ENCODE measurements at regions not wholly inside any gene's neighbourhood (a gene's known extent, or its start where the extent isn't known, plus 50 kb on each side); places are given as distances from the start of the nearest gene placed in this dataset.

DNA sequence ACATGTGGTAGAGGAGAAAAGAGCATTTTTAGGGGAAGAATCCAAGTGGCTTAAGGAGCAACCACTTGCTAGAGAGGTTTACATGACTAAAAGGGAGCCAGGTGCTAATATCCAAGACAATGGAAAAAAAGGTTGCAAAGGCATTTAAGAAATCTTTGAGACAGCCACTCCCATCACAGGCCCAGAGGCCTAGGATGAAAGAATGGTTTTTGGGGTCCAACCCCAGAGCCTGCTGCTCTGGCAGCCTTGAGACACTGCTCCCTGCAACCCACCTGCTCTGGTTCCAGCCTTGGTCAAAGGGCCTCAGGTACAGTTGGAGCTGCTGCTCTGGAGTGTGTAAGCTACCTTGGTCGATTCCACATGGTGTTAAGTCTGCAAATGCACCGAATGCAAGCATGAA, 84.1 kb upstream of the FREM3 start:
- Histone ChIP-seq H3K4me2 (ENCODE audit: low read depth, low read length, poor library complexity, severe bottlenecking) (no peak overlapping the region), H3K9me2 (replicated peaks; ENCODE audit: low read depth, low read length) (no peaks in the 10 kb centered on the region), H3K9ac (ENCODE audit: low read depth, low read length, poor library complexity, severe bottlenecking) (no peak overlapping the region), H3F3A (ENCODE audit: low read depth) (no peaks in the 10 kb centered on the region), H3K9me3 (ENCODE audit: insufficient read depth, low read depth, low read length) (peaks cover 13% of the 10 kb centered on the region; the same call in 1 of the 2 replicates), H3K79me2 (ENCODE audit: insufficient read depth, low read length) (no peaks in the 10 kb centered on the region), H3K27me3 (ENCODE audit: insufficient read depth, low read length, poor library complexity, severe bottlenecking) (no peaks in the 10 kb centered on the region), H3K36me3 (ENCODE audit: insufficient read depth, low read length) (0 out of 2 replicates have a peak, but pooled peaks cover 4% of the 10 kb centered on the region), H3K4me3 (ENCODE audit: low read length, poor library complexity, severe bottlenecking) (no peak overlapping the region), H4K20me1 (ENCODE audit: insufficient read depth, low read length, poor library complexity, severe bottlenecking) (no peaks in the 10 kb centered on the region), H3K4me1 (ENCODE audit: insufficient read depth, low read length, poor library complexity, severe bottlenecking) (peaks cover 12% of the 10 kb centered on the region), H2AFZ (ENCODE audit: low read length) (no peak overlapping the region)
- TF ChIP-seq EZH2phosphoT487 (IDR thresholded peaks at IDR 0.05; ENCODE audit: borderline replicate concordance): no peak
- TF ChIP-seq CTCF (conservative IDR thresholded peaks at IDR 0.05; ENCODE audit: low read length): no peak

- H3K9ac ChIP-seq (ENCODE audit: low read depth, low read length, poor library complexity, severe bottlenecking): no peak overlapping the region
- TF ChIP-seq CTCF (conservative IDR thresholded peaks at IDR 0.05; ENCODE audit: low read length): no peak
- no peak for TF ChIP-seq EZH2phosphoT487 (IDR thresholded peaks at IDR 0.05; ENCODE audit: borderline replicate concordance)
- H3K4me1 ChIP-seq (ENCODE audit: insufficient read depth, low read length, poor library complexity, severe bottlenecking): no peaks in the 10 kb centered on the region
- H2AFZ ChIP-seq (ENCODE audit: low read length): no peak overlapping the region
- no peaks in the 10 kb centered on the region for H3K9me2 ChIP-seq (replicated peaks; ENCODE audit: low read depth, low read length)
- no peaks in the 10 kb centered on the region for H3K27me3 ChIP-seq (ENCODE audit: insufficient read depth, low read length, poor library complexity, severe bottlenecking)
- peaks cover 13% of the 10 kb centered on the region; the same call in 1 of the 2 replicates for H3K9me3 ChIP-seq (ENCODE audit: insufficient read depth, low read depth, low read length)
- no peaks in the 10 kb centered on the region for H4K20me1 ChIP-seq (ENCODE audit: insufficient read depth, low read length, poor library complexity, severe bottlenecking)
- H3K36me3 ChIP-seq (ENCODE audit: insufficient read depth, low read length): 0 out of 2 replicates have a peak, but pooled peaks cover 4% of the 10 kb centered on the region
- no peaks in the 10 kb centered on the region for H3K79me2 ChIP-seq (ENCODE audit: insufficient read depth, low read length)
- no peak overlapping the region for H3K4me3 ChIP-seq (ENCODE audit: low read length, poor library complexity, severe bottlenecking)
- H3K4me2 ChIP-seq (ENCODE audit: low read depth, low read length, poor library complexity, severe bottlenecking): no peak overlapping the region
- H3F3A ChIP-seq (ENCODE audit: low read depth): no peaks in the 10 kb centered on the region
These were observed 82.0 kb upstream of the FREM3 start for GRCh38 chr4:143782521-143782920.

GRCh38 chr4:143773998-143774895, 73.8 kb upstream of the FREM3 start:
- Histone ChIP-seq H4K20me1 (ENCODE audit: insufficient read depth, low read length, poor library complexity, severe bottlenecking) (no peaks in the 10 kb centered on the region), H3K4me3 (ENCODE audit: low read length, poor library complexity, severe bottlenecking) (no peak overlapping the region), H3K79me2 (ENCODE audit: insufficient read depth, low read length) (no peaks in the 10 kb centered on the region), H3K9ac (ENCODE audit: low read depth, low read length, poor library complexity, severe bottlenecking) (no peak overlapping the region), H3K9me2 (replicated peaks; ENCODE audit: low read depth, low read length) (no peaks in the 10 kb centered on the region), H3F3A (ENCODE audit: low read depth) (no peaks in the 10 kb centered on the region), H3K27me3 (ENCODE audit: insufficient read depth, low read length, poor library complexity, severe bottlenecking) (no peaks in the 10 kb centered on the region), H3K9me3 (ENCODE audit: insufficient read depth, low read depth, low read length) (no peaks in the 10 kb centered on the region), H3K36me3 (ENCODE audit: insufficient read depth, low read length) (no peaks in the 10 kb centered on the region), H3K4me1 (ENCODE audit: insufficient read depth, low read length, poor library complexity, severe bottlenecking) (no peaks in the 10 kb centered on the region), H3K4me2 (ENCODE audit: low read depth, low read length, poor library complexity, severe bottlenecking) (peak overlapping the region; percentile 47), H2AFZ (ENCODE audit: low read length) (no peak overlapping the region)
- TF ChIP-seq EZH2phosphoT487 (IDR thresholded peaks at IDR 0.05; ENCODE audit: borderline replicate concordance) (no peak), CTCF (conservative IDR thresholded peaks at IDR 0.05; ENCODE audit: low read length) (peak; percentile 97)
